GM12872 (cell line): ENCODE measurements at regions not wholly inside any gene's neighbourhood (a gene's known extent, or its start where the extent isn't known, plus 50 kb on each side); places are given as distances from the start of the nearest gene placed in this dataset.

Experiments used
- CTCF ChIP-seq: IDR thresholded peaks from 3 replicates; pipeline ENCODE4 v1.5.1; 2011; ENCODE audit warnings: low read depth, mild to moderate bottlenecking, low read length, moderate library complexity; ENCODE audit not compliant: insufficient read depth

- TF ChIP-seq CTCF = no peak
Measured at GRCh38 chr4:56128213-56128612, 179.5 kb downstream of the CEP135 start.

GRCh38 chr4:56127716-56128115 is 179.0 kb downstream of the CEP135 start:
- no peak for TF ChIP-seq CTCF

GRCh38 chr4:56123547-56123946 is 174.8 kb downstream of the CEP135 start:
- no peak for TF ChIP-seq CTCF

- TF ChIP-seq CTCF = no peak
Measured at GRCh38 chr4:56123051-56123450, 174.3 kb downstream of the CEP135 start.

- TF ChIP-seq CTCF = no peak
Measured at GRCh38 chr4:56118845-56119244, 170.1 kb downstream of the CEP135 start.

GRCh38 chr4:56118055-56118454 is 169.3 kb downstream of the CEP135 start:
- TF ChIP-seq CTCF = no peak

GRCh38 chr4:56115898-56116297 is 167.2 kb downstream of the CEP135 start:
- TF ChIP-seq CTCF = no peak

GRCh38 chr4:56112377-56112776 is 163.6 kb downstream of the CEP135 start:
- no peak for TF ChIP-seq CTCF
